GM21515 (cell line): ENCODE measurements at regions not wholly inside any gene's neighbourhood (a gene's known extent, or its start where the extent isn't known, plus 50 kb on each side); places are given as distances from the start of the nearest gene placed in this dataset.

Experiments
- ATAC-seq: cut with Tn5 transposase; IDR thresholded peaks from one replicate; pipeline ENCODE4 v1.9.1; 2021; ENCODE audit not compliant: unreplicated experiment

- ATAC-seq = no peak
Measured at GRCh38 chr13:40376296-40376849, 290.1 kb downstream of the FOXO1 start.

- ATAC-seq = no peak
Measured at GRCh38 chr13:40376867-40377535, 289.4 kb downstream of the FOXO1 start.

GRCh38 chr13:40377783-40378182, 288.7 kb downstream of the FOXO1 start:
- ATAC-seq = no peak

- no peak for ATAC-seq
Measured at GRCh38 chr13:40379196-40379595, 287.2 kb downstream of the FOXO1 start.

GRCh38 chr13:40379794-40380578, 286.5 kb downstream of the FOXO1 start:
- ATAC-seq = no peak

- ATAC-seq = no peak
Measured at GRCh38 chr13:40381935-40382764, 284.3 kb downstream of the FOXO1 start.

GRCh38 chr13:40383132-40383531, 283.3 kb downstream of the FOXO1 start:
- no peak for ATAC-seq

- ATAC-seq = no peak
Measured at GRCh38 chr13:40383885-40384284, 282.6 kb downstream of the FOXO1 start.

GRCh38 chr13:40384976-40385857, 281.2 kb downstream of the FOXO1 start:
- ATAC-seq = no peak

- ATAC-seq = no peak
Measured at GRCh38 chr13:40385858-40386180, 280.6 kb downstream of the FOXO1 start.

GRCh38 chr13:40386586-40386985, 279.9 kb downstream of the FOXO1 start:
- ATAC-seq = no peak

GRCh38 chr13:40387775-40388174, 278.7 kb downstream of the FOXO1 start:
- ATAC-seq = no peak

GRCh38 chr13:40388617-40389016, 277.8 kb downstream of the FOXO1 start:
- peak; percentile 99 for ATAC-seq

GRCh38 chr13:40389081-40389641, 277.3 kb downstream of the FOXO1 start:
- peak; percentile 57 for ATAC-seq

- no peak for ATAC-seq
Measured at GRCh38 chr13:40390401-40390916, 276.0 kb downstream of the FOXO1 start.

GRCh38 chr13:40391788-40392187, 274.7 kb downstream of the FOXO1 start:
- ATAC-seq = no peak

- no peak for ATAC-seq
Measured at GRCh38 chr13:40394304-40394985, 272.0 kb downstream of the FOXO1 start.

GRCh38 chr13:40398065-40398464, 268.4 kb downstream of the FOXO1 start:
- ATAC-seq = no peak

- ATAC-seq = no peak
Measured at GRCh38 chr13:40399756-40400155, 266.7 kb downstream of the FOXO1 start.
